K562 (cell line): ENCODE measurements at regions not wholly inside any gene's neighbourhood (a gene's known extent, or its start where the extent isn't known, plus 50 kb on each side); places are given as distances from the start of the nearest gene placed in this dataset.

Experiments
- ATAC-seq: fragments of 200-7000 bp; cut with Tn5 transposase; 3 replicates; pipeline ENCODE4 v1.9.1; 2020; ENCODE audit warnings: moderate library complexity
- BruUV-seq: library from RNA; stranded (reverse); fragments of 400-500 nt; replicated peaks from 2 replicates; lab custom pipeline; 2021; lab: Mats Ljungman, UMichigan
- CTCF ChIA-PET: fragments of 300-600 bp; formaldehyde crosslinking; extraction: SDS; loops from one replicate; lab custom pipeline; 2021; ENCODE audit warnings: low intra/inter-chr PET ratio; lab: Yijun Ruan, JAX
- POLR2A ChIA-PET: fragments of 300-600, 350-650 bp; sonication (Branson Sonifier 250); formaldehyde crosslinking; extraction: SDS; loops from one replicate; lab custom pipeline; 2021; ENCODE audit warnings: antibody characterized with exemption, inconsistent platforms; lab: Yijun Ruan, JAX
- DNase-seq, 4 experiments: peaks; one replicate each; pipeline versions ENCODE4 v3.0.0 to v3.0.0-alpha.2; 2011 to 2018; ENCODE audit warnings: low spot score in 3 of 4, mixed read lengths in 3 of 4; ENCODE audit errors: extremely low read depth in 1 of 4
- FAIRE-seq: peaks from 2 replicates; lab custom pipeline; 2011; peaks lifted over from hg19 to GRCh38; lab: Jason Lieb, UNC
- H2AFZ ChIP-seq: 2 replicates; pipeline ENCODE4 v1.6.0; 2011; ENCODE audit warnings: low read depth, low read length, control low read depth, inconsistent platforms
- H3K27ac ChIP-seq: fragments of 200-600 bp; 3 replicates; pipeline ENCODE4 v1.8.0; 2011; ENCODE audit warnings: low read depth, mild to moderate bottlenecking, control low read depth, inconsistent platforms, low read length, moderate library complexity, mixed read lengths; ENCODE audit errors: extremely low read depth
- H3K27me3 ChIP-seq, 2 experiments: fragments of 300-600 bp in 1 of 2; 2 replicates in 1 of 2; 3 replicates in 1 of 2; pipeline versions ENCODE4 v1.6.0 to v1.8.0; 2011; ENCODE audit warnings: inconsistent platforms in 2 of 2, low read length in 2 of 2, mild to moderate bottlenecking in 1 of 2, mixed read lengths in 1 of 2, moderate library complexity in 1 of 2; ENCODE audit not compliant: control insufficient read depth in 2 of 2, insufficient read depth in 2 of 2
- H3K36me3 ChIP-seq: fragments of 300-600 bp; 3 replicates; pipeline ENCODE4 v1.8.0; 2011; ENCODE audit warnings: mild to moderate bottlenecking, low read length, inconsistent platforms; ENCODE audit not compliant: control insufficient read depth, insufficient read depth
- H3K4me1 ChIP-seq, 2 experiments: fragments of 200-600 bp in 1 of 2; replicated peaks in 1 of 2; 2 replicates in 1 of 2; 3 replicates in 1 of 2; pipeline versions ENCODE4 v1.5.1 to v1.8.0; 2011; ENCODE audit warnings: inconsistent platforms in 2 of 2, low read length in 2 of 2, mild to moderate bottlenecking in 1 of 2, mixed read lengths in 1 of 2, moderate library complexity in 1 of 2; ENCODE audit not compliant: control insufficient read depth in 2 of 2, insufficient read depth in 2 of 2
- H3K4me2 ChIP-seq: 2 replicates; pipeline ENCODE4 v1.6.1; 2011; ENCODE audit warnings: low read length, control low read depth, inconsistent platforms, mixed read lengths; ENCODE audit not compliant: insufficient read depth
- H3K4me3 ChIP-seq: fragments of 200-600 bp; sonication (generic), shearing (Covaris generic); 2 replicates; pipeline ENCODE4 v1.5.1; 2016; ENCODE audit warnings: control low read depth, inconsistent platforms
- H3K79me2 ChIP-seq: fragments of 200-600 bp; 3 replicates; pipeline ENCODE4 v1.8.0; 2011; ENCODE audit warnings: low read length, inconsistent platforms; ENCODE audit not compliant: control insufficient read depth, insufficient read depth
- H3K9ac ChIP-seq, 2 experiments: 2 replicates each; pipeline versions ENCODE4 v1.6.0 to v1.6.1; 2011; ENCODE audit warnings: low read depth in 2 of 2, low read length in 2 of 2, control low read depth in 1 of 2, inconsistent platforms in 1 of 2, mild to moderate bottlenecking in 1 of 2, mixed read lengths in 1 of 2; ENCODE audit not compliant: insufficient read depth in 1 of 2
- H3K9me1 ChIP-seq: one replicate; pipeline ENCODE4 v1.6.0; 2011; ENCODE audit warnings: inconsistent platforms, mild to moderate bottlenecking, low read length, moderate library complexity; ENCODE audit not compliant: control insufficient read depth, insufficient read depth
- H3K9me3 ChIP-seq: replicated peaks from 2 replicates; pipeline ENCODE4 v1.5.1; 2011; ENCODE audit warnings: low read depth, low read length, inconsistent platforms; ENCODE audit not compliant: control insufficient read depth, insufficient read depth
- H4K20me1 ChIP-seq: replicated peaks from 2 replicates; pipeline ENCODE4 v1.6.1; 2011; ENCODE audit warnings: low read length, inconsistent platforms, mixed read lengths; ENCODE audit not compliant: control insufficient read depth, insufficient read depth
- BMI1 ChIP-seq: fragments of 150-350 bp; IDR thresholded peaks from 2 replicates; pipeline ENCODE4 v1.6.1; 2014; ENCODE audit warnings: low read length
- CBX5 ChIP-seq: IDR thresholded peaks from 2 replicates; pipeline ENCODE4 v1.6.1; 2014; ENCODE audit warnings: low read depth, borderline replicate concordance
- ESRRA ChIP-seq: fragments of 450-650 bp; IDR thresholded peaks from 2 replicates; pipeline ENCODE4 v1.6.1; 2014; ENCODE audit warnings: low read depth, mild to moderate bottlenecking, moderate library complexity, borderline replicate concordance
- EZH2 ChIP-seq: IDR thresholded peaks from 2 replicates; pipeline ENCODE4 v1.6.1; 2012; ENCODE audit warnings: low read depth, mild to moderate bottlenecking, inconsistent platforms, low read length, borderline replicate concordance
- HIVEP1 ChIP-seq: fragments of 250-450 bp; sonication (Bioruptor Pico); IDR thresholded peaks from 2 replicates; pipeline ENCODE4 v1.4.0; 2020; ENCODE audit warnings: mild to moderate bottlenecking
- TCF3 ChIP-seq: sonication (generic); formaldehyde crosslinking; IDR thresholded peaks from 2 replicates; pipeline ENCODE4 v1.4.0; 2020; ENCODE audit warnings: mild to moderate bottlenecking, missing genetic modification reagents
- TEAD1 ChIP-seq, 2 experiments: fragments of 450-650 bp in 1 of 2; sonication (generic) in 1 of 2; formaldehyde crosslinking; IDR thresholded peaks; 2 replicates each; pipeline versions ENCODE4 v1.4.0 to v1.8.0; 2020 to 2022; ENCODE audit warnings: mild to moderate bottlenecking in 2 of 2, missing genetic modification reagents in 1 of 2
- ZKSCAN3 ChIP-seq: fragments of 250-450 bp; sonication (Bioruptor Pico); IDR thresholded peaks from 2 replicates; pipeline ENCODE4 v1.4.0; 2020
- ZNF224 ChIP-seq: sonication (generic); formaldehyde crosslinking; IDR thresholded peaks from 2 replicates; pipeline ENCODE4 v1.8.0; 2022; ENCODE audit warnings: mild to moderate bottlenecking, missing genetic modification reagents
- WGBS: fragments of 100-300 bp; shearing (Covaris generic); methylation state at CpG from one replicate; pipeline ENCODE4 v1.1.6; 2016; ENCODE audit warnings: low coverage, mixed read lengths; ENCODE audit not compliant: insufficient coverage; ENCODE audit errors: missing lambda C conversion rate; 5-methylcytosine and 5-hydroxymethylcytosine counted together
- in situ Hi-C: fragments of 300-500 bp; cut with MboI; formaldehyde crosslinking; loops from 4 replicates; pipeline ENCODE4 v1.15.0; 2018; ENCODE audit warnings: inconsistent platforms, mixed read lengths
- intact Hi-C: fragments of 100-400 bp; cut with micrococcal nuclease; formaldehyde crosslinking; loops from 2 replicates; pipeline ENCODE4 v1.14.2; 2022
- TF ChIP-seq, protein P1 (sequence below): fragments of 250-450 bp; sonication (Bioruptor Pico); IDR thresholded peaks from 2 replicates; pipeline ENCODE4 v1.4.0; 2020; ENCODE audit warnings: borderline replicate concordance

DNA sequence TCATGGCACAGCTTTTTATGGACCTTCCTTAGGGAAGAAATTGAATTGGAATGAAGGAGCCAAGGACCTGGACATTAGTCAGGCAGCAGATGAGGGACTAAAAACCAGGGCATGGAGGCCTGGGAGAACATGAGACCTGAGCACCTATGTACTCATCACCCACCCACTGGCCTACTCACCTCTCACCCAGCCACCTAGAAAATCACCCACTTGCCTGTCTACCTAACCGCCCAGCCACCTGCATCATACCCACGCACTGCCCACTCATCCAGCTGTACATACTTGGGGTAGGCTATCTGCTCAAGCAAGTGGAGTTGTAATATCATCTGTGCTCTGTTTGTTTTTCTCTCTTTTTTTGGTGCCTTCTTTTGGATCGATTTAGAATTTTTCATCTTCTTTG lies 65.3 kb upstream of the SLCO2A1 start:
- 0% methylated on average over 3 of the region's 3 CpGs for WGBS
- ChIA-PET CTCF (no interaction called here), POLR2A (no interaction called here)
- in situ Hi-C loops, result no loop called here
- BruUV-seq, result no TSS peak
- Histone ChIP-seq H3K27ac (no peak overlapping the region), H3K9me1 (no peaks in the 10 kb centered on the region), H3K9ac (no peak overlapping the region), H3K4me3 (no peak overlapping the region), H3K36me3 (no peaks in the 10 kb centered on the region), H3K4me1 (no peaks in the 10 kb centered on the region), H3K79me2 (no peaks in the 10 kb centered on the region), H3K27me3 (peaks cover 0 to 3% of the 10 kb centered on the region in 2 experiments; a peak in 2 of 5 replicates), H3K9me3 (no peaks in the 10 kb centered on the region), H2AFZ (no peak overlapping the region), H4K20me1 (no peaks in the 10 kb centered on the region), H3K4me2 (no peak overlapping the region)
- DNase-seq (no peak), ATAC-seq (no peak), FAIRE-seq (no peak)
- intact Hi-C loops, result no loop called here
- TF ChIP-seq ZNF224 (CRISPR knock-in tag) (no peak), CBX5 (no peak), TEAD1 (CRISPR knock-in tag; IDR thresholded peaks at IDR 0.05) (no peak), ZKSCAN3 (CRISPR knock-in tag) (no peak), EZH2 (no peak), BMI1 (no peak), HIVEP1 (CRISPR knock-in tag) (no peak), ESRRA (no peak), TCF3 (CRISPR knock-in tag) (no peak)
- TF ChIP-seq, protein P1, sequence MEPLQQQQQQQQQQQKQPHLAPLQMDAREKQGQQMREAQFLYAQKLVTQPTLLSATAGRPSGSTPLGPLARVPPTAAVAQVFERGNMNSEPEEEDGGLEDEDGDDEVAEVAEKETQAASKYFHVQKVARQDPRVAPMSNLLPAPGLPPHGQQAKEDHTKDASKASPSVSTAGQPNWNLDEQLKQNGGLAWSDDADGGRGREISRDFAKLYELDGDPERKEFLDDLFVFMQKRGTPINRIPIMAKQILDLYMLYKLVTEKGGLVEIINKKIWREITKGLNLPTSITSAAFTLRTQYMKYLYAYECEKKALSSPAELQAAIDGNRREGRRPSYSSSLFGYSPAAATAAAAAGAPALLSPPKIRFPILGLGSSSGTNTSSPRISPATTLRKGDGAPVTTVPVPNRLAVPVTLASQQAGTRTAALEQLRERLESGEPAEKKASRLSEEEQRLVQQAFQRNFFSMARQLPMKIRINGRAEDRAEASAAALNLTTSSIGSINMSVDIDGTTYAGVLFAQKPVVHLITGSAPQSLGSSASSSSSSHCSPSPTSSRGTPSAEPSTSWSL (CRISPR knock-in tag), result no peak
- TF ChIP-seq, all 486 proteins: peak for 0
